Tibial nerve (tissue), 4 donors: ENCODE measurements at regions not wholly inside any gene's neighbourhood (a gene's known extent, or its start where the extent isn't known, plus 50 kb on each side); places are given as distances from the start of the nearest gene placed in this dataset.

Experiments
- CTCF ChIP-seq, 5 experiments: fragments of 200-600 bp in 3 of 5; fragments of 450-650 bp in 2 of 5; sonication (generic) in 3 of 5; IDR thresholded peaks; one replicate each; pipeline ENCODE4 v1.5.1; 2016 to 2019; ENCODE audit warnings: antibody characterized with exemption in 5 of 5, mild to moderate bottlenecking in 3 of 5, moderate library complexity in 2 of 5
- EP300 ChIP-seq, 2 donors: sonication (generic); formaldehyde crosslinking; IDR thresholded peaks; one replicate each; pipeline ENCODE4 v1.6.1; 2017; ENCODE audit warnings: antibody characterized with exemption in 2 of 2, mild to moderate bottlenecking in 1 of 2

GRCh38 chr7:155871211-155871610, 58.9 kb upstream of the SHH start:
- no peak for TF ChIP-seq CTCF (IDR thresholded peaks at IDR 0.05)
- no peak for TF ChIP-seq EP300 (IDR thresholded peaks at IDR 0.05)
